ENCODE measurements at regions not wholly inside any gene's neighbourhood (a gene's known extent, or its start where the extent isn't known, plus 50 kb on each side); places are given as distances from the start of the nearest gene placed in this dataset.
A peak's percentile ranks its signal among the peaks of the same experiment; 100 is the strongest.

DNA sequence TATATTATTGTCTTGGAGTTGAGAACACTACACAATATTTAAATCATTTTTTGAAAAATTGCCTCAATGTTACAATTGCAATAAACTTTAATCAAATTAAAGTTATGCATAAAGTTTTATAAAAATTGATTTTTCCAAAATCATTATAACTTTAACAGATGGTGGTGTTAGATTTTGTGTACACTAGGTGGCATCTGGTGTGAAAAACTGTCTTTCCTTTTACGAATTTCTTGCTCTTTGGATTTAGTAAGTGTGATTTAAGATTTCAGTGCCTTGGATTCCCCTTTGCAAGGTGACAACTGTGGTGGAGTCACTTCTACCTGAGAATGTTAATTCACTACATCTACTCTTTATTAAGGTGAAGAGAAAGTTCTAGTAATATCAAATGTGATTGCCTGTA, 91.6 kb downstream of the AREG start:
- TF ChIP-seq, protein P1, sequence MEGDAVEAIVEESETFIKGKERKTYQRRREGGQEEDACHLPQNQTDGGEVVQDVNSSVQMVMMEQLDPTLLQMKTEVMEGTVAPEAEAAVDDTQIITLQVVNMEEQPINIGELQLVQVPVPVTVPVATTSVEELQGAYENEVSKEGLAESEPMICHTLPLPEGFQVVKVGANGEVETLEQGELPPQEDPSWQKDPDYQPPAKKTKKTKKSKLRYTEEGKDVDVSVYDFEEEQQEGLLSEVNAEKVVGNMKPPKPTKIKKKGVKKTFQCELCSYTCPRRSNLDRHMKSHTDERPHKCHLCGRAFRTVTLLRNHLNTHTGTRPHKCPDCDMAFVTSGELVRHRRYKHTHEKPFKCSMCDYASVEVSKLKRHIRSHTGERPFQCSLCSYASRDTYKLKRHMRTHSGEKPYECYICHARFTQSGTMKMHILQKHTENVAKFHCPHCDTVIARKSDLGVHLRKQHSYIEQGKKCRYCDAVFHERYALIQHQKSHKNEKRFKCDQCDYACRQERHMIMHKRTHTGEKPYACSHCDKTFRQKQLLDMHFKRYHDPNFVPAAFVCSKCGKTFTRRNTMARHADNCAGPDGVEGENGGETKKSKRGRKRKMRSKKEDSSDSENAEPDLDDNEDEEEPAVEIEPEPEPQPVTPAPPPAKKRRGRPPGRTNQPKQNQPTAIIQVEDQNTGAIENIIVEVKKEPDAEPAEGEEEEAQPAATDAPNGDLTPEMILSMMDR (IDR thresholded peaks at IDR 0.05; ENCODE audit: low read depth, low read length): peak; percentile 36
- no peak overlapping the region for H3K4me3 ChIP-seq (replicated peaks in 1 of 2; ENCODE audit: low read depth in 2 of 2, low read length in 2 of 2)
- DNase-seq (ENCODE audit: low read depth in 2 of 2): peak; percentile 60 to 68

DNA sequence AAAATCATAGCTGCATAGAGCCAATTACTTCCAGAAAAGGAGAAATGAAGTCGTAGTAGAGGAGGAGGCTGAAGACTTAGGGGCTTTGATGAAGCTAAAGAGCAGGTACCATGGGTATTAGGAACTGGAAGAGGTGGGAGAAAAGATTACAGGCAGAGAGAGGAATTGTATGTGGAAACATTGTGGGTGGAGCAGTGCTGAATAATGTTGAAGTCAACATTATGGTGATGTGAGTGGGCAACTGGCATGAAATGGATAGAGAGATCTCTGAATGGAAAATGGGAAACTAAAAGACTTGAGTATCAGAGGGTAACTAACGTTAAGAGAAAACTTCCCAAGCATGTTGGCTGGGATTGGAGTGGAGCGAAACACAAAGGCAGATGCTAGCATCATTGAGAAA, 92.5 kb downstream of the AREG start:
- no peak overlapping the region for H3K4me3 ChIP-seq (replicated peaks in 1 of 2; ENCODE audit: low read depth in 2 of 2, low read length in 2 of 2)
- DNase-seq (ENCODE audit: low read depth in 2 of 2): peak in 1 of 2 donors; percentile 67
- TF ChIP-seq, protein P1 (IDR thresholded peaks at IDR 0.05; ENCODE audit: low read depth, low read length): no peak

DNA sequence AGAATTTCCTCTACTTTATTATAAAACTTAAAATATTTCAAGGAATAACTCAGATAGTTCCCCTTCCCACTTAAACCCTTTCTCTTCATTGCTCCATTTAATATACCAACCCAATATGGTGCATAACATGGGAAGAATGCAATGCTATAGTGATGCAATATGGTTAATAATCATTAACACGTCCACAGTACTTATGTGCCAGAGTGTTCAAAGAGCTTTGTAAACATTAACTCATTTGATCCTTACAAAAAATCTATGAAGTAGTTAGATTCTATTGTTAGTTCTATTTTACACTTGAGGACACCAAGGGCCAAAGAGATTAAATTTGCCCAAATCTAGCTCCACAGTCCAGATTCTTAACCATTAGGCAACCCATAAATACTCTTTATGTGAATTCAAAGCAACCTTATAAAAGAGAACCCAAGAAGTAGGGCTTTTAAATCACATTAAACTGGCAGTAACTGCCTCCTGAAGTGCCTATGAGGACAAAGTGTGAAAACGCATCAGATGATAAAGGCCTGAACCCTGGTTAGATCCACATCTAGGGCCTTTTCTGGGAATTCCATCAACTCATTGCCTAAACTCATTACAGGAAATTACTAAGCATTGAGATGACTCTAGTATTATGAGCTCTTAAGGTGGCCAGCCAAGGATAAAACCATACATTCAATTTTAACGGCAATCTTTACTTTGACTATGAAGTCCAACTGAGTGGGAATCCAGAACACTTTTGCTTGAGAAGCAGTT, 94.3 kb downstream of the AREG start:
- DNase-seq (ENCODE audit: low read depth in 2 of 2): peak; percentile 59 to 88
- TF ChIP-seq, protein P1 (IDR thresholded peaks at IDR 0.05; ENCODE audit: low read depth, low read length): no peak
- H3K4me3 ChIP-seq (replicated peaks in 1 of 2; ENCODE audit: low read depth in 2 of 2, low read length in 2 of 2): no peak overlapping the region

DNA sequence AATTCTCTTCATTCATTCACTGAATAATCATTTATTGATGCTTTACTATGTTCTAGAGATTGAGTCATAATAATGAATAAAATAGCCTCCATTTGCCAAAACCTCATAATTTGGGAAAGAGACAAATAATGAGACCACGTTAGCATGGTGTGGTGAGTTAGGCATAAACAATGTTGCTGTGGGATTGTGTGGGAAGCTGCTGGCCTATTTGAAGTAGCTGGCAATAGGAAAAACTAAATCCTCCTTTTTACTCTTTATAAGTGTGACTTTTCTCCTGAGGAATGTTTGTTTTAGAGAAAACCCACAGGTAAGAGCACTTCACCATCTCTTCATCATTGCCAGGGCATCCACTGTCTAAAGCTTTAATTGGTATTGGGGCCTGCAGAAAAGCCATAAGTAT, 95.3 kb downstream of the AREG start:
- no peak overlapping the region for H3K4me3 ChIP-seq (replicated peaks in 1 of 2; ENCODE audit: low read depth in 2 of 2, low read length in 2 of 2)
- TF ChIP-seq, protein P1 (IDR thresholded peaks at IDR 0.05; ENCODE audit: low read depth, low read length): no peak
- DNase-seq (ENCODE audit: low read depth in 2 of 2): peak; percentile 55 to 74

DNA sequence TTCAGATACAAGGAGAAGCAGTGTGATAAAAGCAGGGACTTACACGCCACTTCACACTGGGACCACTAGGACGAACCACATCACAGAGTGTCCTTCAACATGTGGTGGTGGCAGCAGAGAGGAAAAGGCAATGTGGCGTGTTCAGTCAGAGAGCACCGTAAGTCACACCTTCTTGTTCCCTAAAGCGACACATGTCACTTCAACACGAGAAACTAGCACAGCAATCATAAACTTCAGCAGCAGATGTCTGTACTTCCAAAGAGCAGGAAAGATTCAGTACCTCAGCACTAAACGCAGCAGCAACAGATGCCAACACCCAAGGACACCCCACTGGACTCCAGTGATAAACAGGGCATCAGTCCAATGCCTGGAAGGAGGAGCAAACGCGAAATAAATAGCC, 96.7 kb downstream of the AREG start:
- DNase-seq (ENCODE audit: low read depth in 2 of 2): no peak
- TF ChIP-seq, protein P1 (IDR thresholded peaks at IDR 0.05; ENCODE audit: low read depth, low read length): no peak
- no peak overlapping the region for H3K4me3 ChIP-seq (replicated peaks in 1 of 2; ENCODE audit: low read depth in 2 of 2, low read length in 2 of 2)

DNA sequence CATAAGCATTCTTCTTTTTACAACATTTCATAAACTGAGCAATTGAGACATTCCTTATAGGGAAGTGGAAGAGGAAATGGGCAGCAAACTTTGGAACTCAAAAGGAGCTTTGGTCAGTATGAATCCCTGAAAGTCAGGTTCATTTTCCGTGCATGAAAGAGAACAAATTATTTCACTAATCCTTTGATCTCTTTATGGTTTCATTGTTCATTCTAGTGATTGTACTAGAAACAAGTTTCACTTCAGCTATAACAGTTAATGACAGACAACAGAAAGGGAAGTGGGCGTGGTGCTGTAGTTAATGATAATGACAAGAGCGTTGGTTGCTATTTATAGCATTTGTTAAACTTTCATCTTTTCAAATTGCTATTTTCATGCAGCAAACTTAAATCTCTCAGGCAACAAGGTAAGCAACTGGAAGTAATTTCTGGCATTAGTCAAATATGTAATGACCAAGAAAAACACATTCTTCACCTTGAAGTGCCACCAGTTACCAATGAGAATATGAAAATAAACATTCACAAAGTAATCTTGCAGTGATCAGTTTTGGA, 98.4 kb downstream of the AREG start:
- TF ChIP-seq, protein P1 (IDR thresholded peaks at IDR 0.05; ENCODE audit: low read depth, low read length): no peak
- no peak overlapping the region for H3K4me3 ChIP-seq (replicated peaks in 1 of 2; ENCODE audit: low read depth in 2 of 2, low read length in 2 of 2)
- no peak for DNase-seq (ENCODE audit: low read depth in 2 of 2)

Data from cardiac fibroblast (primary cell).